Astrocyte (in vitro differentiated cells and primary cell): ENCODE measurements at regions not wholly inside any gene's neighbourhood (a gene's known extent, or its start where the extent isn't known, plus 50 kb on each side); places are given as distances from the start of the nearest gene placed in this dataset.

Source experiments
- DNase-seq: peaks from one replicate; pipeline ENCODE4 v3.0.0-alpha.2; 2010; ENCODE audit warnings: low read depth
- FAIRE-seq: peaks from 2 replicates; lab custom pipeline; 2011; peaks lifted over from hg19 to GRCh38; lab: Jason Lieb, UNC
- H2AFZ ChIP-seq: 2 replicates; pipeline ENCODE4 v1.6.0; 2012; ENCODE audit warnings: low read depth, low read length, inconsistent platforms
- H3K27ac ChIP-seq: 2 replicates; pipeline ENCODE4 v1.5.1; 2011; ENCODE audit warnings: low read depth, low read length, inconsistent platforms
- H3K27me3 ChIP-seq: 2 replicates; pipeline ENCODE4 v1.6.0; 2011; ENCODE audit warnings: low read length, inconsistent platforms; ENCODE audit not compliant: insufficient read depth
- H3K36me3 ChIP-seq: 2 replicates; pipeline ENCODE4 v1.5.1; 2011; ENCODE audit warnings: low read length, inconsistent platforms; ENCODE audit not compliant: insufficient read depth
- H3K4me1 ChIP-seq: 2 replicates; pipeline ENCODE4 v1.5.1; 2011; ENCODE audit warnings: low read length, inconsistent platforms; ENCODE audit not compliant: insufficient read depth
- H3K4me2 ChIP-seq: 2 replicates; pipeline ENCODE4 v1.6.0; 2012; ENCODE audit warnings: low read length, inconsistent platforms
- H3K4me3 ChIP-seq: 2 replicates; pipeline ENCODE4 v1.5.1; 2011; ENCODE audit warnings: low read depth, mild to moderate bottlenecking, low read length, inconsistent platforms; ENCODE audit not compliant: insufficient read depth
- H3K79me2 ChIP-seq: 2 replicates; pipeline ENCODE4 v1.6.0; 2012; ENCODE audit warnings: mild to moderate bottlenecking, low read length, inconsistent platforms; ENCODE audit not compliant: insufficient read depth
- H3K9ac ChIP-seq: 2 replicates; pipeline ENCODE4 v1.6.0; 2012; ENCODE audit warnings: mild to moderate bottlenecking, low read length, inconsistent platforms
- H3K9me3 ChIP-seq: 2 replicates; pipeline ENCODE4 v1.5.1; 2012; ENCODE audit warnings: low read depth, mild to moderate bottlenecking, low read length, inconsistent platforms; ENCODE audit not compliant: insufficient read depth
- H4K20me1 ChIP-seq: 2 replicates; pipeline ENCODE4 v1.6.0; 2012; ENCODE audit warnings: low read length, inconsistent platforms; ENCODE audit not compliant: insufficient read depth
- H3K27ac Mint-ChIP-seq: one replicate; pipeline ENCODE4 v1.8.0; 2021; ENCODE audit warnings: mild to moderate bottlenecking, mixed read lengths; ENCODE audit not compliant: unreplicated experiment
- H3K27me3 Mint-ChIP-seq: one replicate; pipeline ENCODE4 v1.8.0; 2021; ENCODE audit warnings: low read depth, mixed read lengths; ENCODE audit not compliant: unreplicated experiment
- H3K36me3 Mint-ChIP-seq: one replicate; pipeline ENCODE4 v1.8.0; 2021; ENCODE audit warnings: low read depth, mixed read lengths; ENCODE audit not compliant: unreplicated experiment
- H3K4me1 Mint-ChIP-seq: one replicate; pipeline ENCODE4 v1.8.0; 2021; ENCODE audit warnings: low read depth, mixed read lengths; ENCODE audit not compliant: unreplicated experiment
- H3K4me3 Mint-ChIP-seq: one replicate; pipeline ENCODE4 v1.8.0; 2021; ENCODE audit warnings: mild to moderate bottlenecking, moderate library complexity, mixed read lengths; ENCODE audit not compliant: unreplicated experiment
- H3K9me3 Mint-ChIP-seq: one replicate; pipeline ENCODE4 v1.8.0; 2021; ENCODE audit warnings: mild to moderate bottlenecking, mixed read lengths; ENCODE audit not compliant: unreplicated experiment
- CTCF ChIP-seq: IDR thresholded peaks from 2 replicates; pipeline ENCODE4 v1.5.1; 2011; ENCODE audit warnings: low read depth, mild to moderate bottlenecking, inconsistent platforms, low read length, moderate library complexity; ENCODE audit not compliant: insufficient read depth
- EZH2 ChIP-seq: IDR thresholded peaks from 2 replicates; pipeline ENCODE4 v1.6.1; 2012; ENCODE audit warnings: mild to moderate bottlenecking, low read length, inconsistent platforms; ENCODE audit not compliant: insufficient read depth

GRCh38 chr4:62293551-62293950, 1093.4 kb downstream of the ADGRL3 start:
- Mint-ChIP-seq H3K36me3 (no peaks in the 10 kb centered on the region), H3K9me3 (no peaks in the 10 kb centered on the region), H3K27me3 (peaks cover 4% of the 10 kb centered on the region), H3K27ac (no peak overlapping the region), H3K4me3 (no peak overlapping the region), H3K4me1 (peaks cover 2% of the 10 kb centered on the region)
- no peaks in the 10 kb centered on the region for H3K36me3 ChIP-seq
- DNase-seq (no peak), FAIRE-seq (no peak)
- H3K27ac ChIP-seq: no peak overlapping the region
- no peak overlapping the region for H2AFZ ChIP-seq
- no peaks in the 10 kb centered on the region for H3K4me1 ChIP-seq
- no peak overlapping the region for H3K4me2 ChIP-seq
- TF ChIP-seq EZH2 (no peak), CTCF (no peak)
- no peaks in the 10 kb centered on the region for H3K9me3 ChIP-seq
- H3K79me2 ChIP-seq: no peaks in the 10 kb centered on the region
- no peak overlapping the region for H3K9ac ChIP-seq
- H3K4me3 ChIP-seq: no peak overlapping the region
- no peaks in the 10 kb centered on the region for H4K20me1 ChIP-seq
- no peaks in the 10 kb centered on the region for H3K27me3 ChIP-seq

GRCh38 chr4:62292911-62293310, 1092.8 kb downstream of the ADGRL3 start:
- no peaks in the 10 kb centered on the region for H3K9me3 ChIP-seq
- no peak overlapping the region for H3K27ac Mint-ChIP-seq
- TF ChIP-seq CTCF: no peak
- no peak for TF ChIP-seq EZH2
- no peak overlapping the region for H3K9ac ChIP-seq
- DNase-seq (no peak), FAIRE-seq (no peak)
- no peaks in the 10 kb centered on the region for H3K9me3 Mint-ChIP-seq
- peaks cover 4% of the 10 kb centered on the region for H3K27me3 Mint-ChIP-seq
- H3K4me2 ChIP-seq: no peak overlapping the region
- H2AFZ ChIP-seq: no peak overlapping the region
- H3K4me3 ChIP-seq: no peak overlapping the region
- H3K27ac ChIP-seq: no peak overlapping the region
- H3K36me3 Mint-ChIP-seq: no peaks in the 10 kb centered on the region
- H3K79me2 ChIP-seq: no peaks in the 10 kb centered on the region
- H4K20me1 ChIP-seq: no peaks in the 10 kb centered on the region
- peaks cover 2% of the 10 kb centered on the region for H3K4me1 Mint-ChIP-seq
- H3K4me3 Mint-ChIP-seq: no peak overlapping the region
- no peaks in the 10 kb centered on the region for H3K27me3 ChIP-seq
- H3K36me3 ChIP-seq: no peaks in the 10 kb centered on the region
- H3K4me1 ChIP-seq: no peaks in the 10 kb centered on the region

- H4K20me1 ChIP-seq: no peaks in the 10 kb centered on the region
- H3K4me1 Mint-ChIP-seq: peaks cover 2% of the 10 kb centered on the region
- H3K27ac ChIP-seq: no peak overlapping the region
- H3K4me3 ChIP-seq: no peak overlapping the region
- H3K4me1 ChIP-seq: no peaks in the 10 kb centered on the region
- TF ChIP-seq CTCF (no peak), EZH2 (no peak)
- no peak overlapping the region for H3K9ac ChIP-seq
- H3K27me3 ChIP-seq: no peaks in the 10 kb centered on the region
- no peaks in the 10 kb centered on the region for H3K36me3 ChIP-seq
- FAIRE-seq (no peak), DNase-seq (no peak)
- no peaks in the 10 kb centered on the region for H3K9me3 ChIP-seq
- no peak overlapping the region for H3K4me3 Mint-ChIP-seq
- no peak overlapping the region for H3K27ac Mint-ChIP-seq
- H2AFZ ChIP-seq: no peak overlapping the region
- no peaks in the 10 kb centered on the region for H3K36me3 Mint-ChIP-seq
- H3K4me2 ChIP-seq: no peak overlapping the region
- H3K79me2 ChIP-seq: no peaks in the 10 kb centered on the region
- H3K9me3 Mint-ChIP-seq: no peaks in the 10 kb centered on the region
- peaks cover 4% of the 10 kb centered on the region for H3K27me3 Mint-ChIP-seq
Measured at GRCh38 chr4:62288808-62289541, 1088.8 kb downstream of the ADGRL3 start.
